Muscle layer of duodenum (tissue), 2 donors: ENCODE measurements at regions not wholly inside any gene's neighbourhood (a gene's known extent, or its start where the extent isn't known, plus 50 kb on each side); places are given as distances from the start of the nearest gene placed in this dataset.

Experiments
- H3K27ac ChIP-seq: one replicate; pipeline ENCODE4 v1.7.0; 2013; ENCODE audit warnings: mild to moderate bottlenecking, low read length
- H3K27me3 ChIP-seq: one replicate; pipeline ENCODE4 v1.7.0; 2013; ENCODE audit warnings: low read depth, mild to moderate bottlenecking, control low read depth, low read length
- H3K36me3 ChIP-seq, 2 donors: one replicate each; pipeline ENCODE4 v1.7.0; 2013; ENCODE audit warnings: low read length in 2 of 2, control low read depth in 1 of 2, mild to moderate bottlenecking in 1 of 2; ENCODE audit not compliant: insufficient read depth in 2 of 2, control insufficient read depth in 1 of 2
- H3K4me1 ChIP-seq, 2 donors: one replicate each; pipeline ENCODE4 v1.7.0; 2013; ENCODE audit warnings: low read length in 2 of 2, mild to moderate bottlenecking in 2 of 2, control low read depth in 1 of 2, moderate library complexity in 1 of 2; ENCODE audit not compliant: insufficient read depth in 2 of 2, control insufficient read depth in 1 of 2
- H3K4me3 ChIP-seq, 2 donors: one replicate each; pipeline ENCODE4 v1.7.0; 2013; ENCODE audit warnings: low read length in 2 of 2, low read depth in 1 of 2, mild to moderate bottlenecking in 1 of 2
- H3K9me3 ChIP-seq, 2 donors: one replicate each; pipeline ENCODE4 v1.7.0; 2013; ENCODE audit warnings: low read length in 2 of 2, control low read depth in 1 of 2, mild to moderate bottlenecking in 1 of 2; ENCODE audit not compliant: control insufficient read depth in 1 of 2
- donor health status: healthy.

DNA sequence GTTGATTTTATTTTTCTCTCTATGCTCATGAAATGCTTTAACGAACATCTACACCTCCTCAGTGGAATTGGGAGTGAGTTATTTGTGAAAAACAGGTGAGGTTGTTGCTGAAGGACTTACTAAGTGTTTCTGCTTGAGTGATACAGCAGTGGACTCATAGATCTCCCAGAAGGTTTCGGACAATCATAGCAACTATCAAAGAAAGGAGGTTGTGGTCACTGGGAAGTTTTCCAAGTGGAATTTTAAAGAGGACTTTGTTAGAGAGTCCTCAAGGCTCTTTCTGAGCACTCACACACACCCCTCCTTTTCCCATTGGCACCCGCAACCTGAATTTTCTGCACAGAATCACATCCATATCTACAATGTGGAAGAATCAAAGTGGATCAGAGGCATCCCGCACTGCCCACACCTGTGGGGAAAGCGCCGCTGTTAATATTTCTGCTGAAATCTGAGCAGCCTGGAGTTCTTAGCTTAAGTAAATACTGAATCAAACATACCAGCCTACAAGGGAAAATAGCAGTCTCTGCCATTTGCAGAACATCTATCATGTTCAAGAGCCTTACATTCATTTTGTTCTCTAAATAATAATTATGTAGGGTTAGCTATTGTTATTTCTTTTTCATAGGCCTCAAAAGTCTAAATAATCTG lies 719.4 kb downstream of the DIAPH3 start:
- Histone ChIP-seq H3K4me1 (no peaks in the 10 kb centered on the region), H3K27ac (no peak overlapping the region), H3K36me3 (no peaks in the 10 kb centered on the region), H3K4me3 (no peak overlapping the region), H3K9me3 (no peaks in the 10 kb centered on the region), H3K27me3 (no peaks in the 10 kb centered on the region)

GRCh38 chr13:59445812-59446211 lies 717.9 kb downstream of the DIAPH3 start:
- Histone ChIP-seq H3K36me3 (no peaks in the 10 kb centered on the region), H3K4me3 (no peak overlapping the region), H3K4me1 (no peaks in the 10 kb centered on the region), H3K9me3 (no peaks in the 10 kb centered on the region), H3K27me3 (no peaks in the 10 kb centered on the region), H3K27ac (no peak overlapping the region)

DNA sequence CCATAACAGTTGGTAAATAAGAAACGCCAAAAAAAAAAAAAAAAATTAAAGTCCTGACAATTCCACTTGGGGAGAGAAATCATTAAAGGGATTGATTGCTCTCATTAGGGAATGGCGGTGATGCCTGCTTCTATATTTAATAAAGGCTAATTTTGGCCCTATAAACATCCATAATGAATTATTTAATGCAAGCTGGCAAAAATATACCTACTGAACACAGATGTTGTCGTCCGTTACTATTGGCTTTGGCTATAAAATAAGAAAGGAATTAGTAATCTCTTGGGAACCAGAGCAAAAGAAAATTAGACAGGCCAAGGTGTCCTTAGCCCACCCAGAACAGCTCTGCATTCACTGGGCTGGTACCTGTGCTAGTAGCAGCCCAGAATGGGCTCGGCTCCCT lies 717.3 kb downstream of the DIAPH3 start:
- no peaks in the 10 kb centered on the region for H3K36me3 ChIP-seq
- H3K27me3 ChIP-seq: no peaks in the 10 kb centered on the region
- H3K4me1 ChIP-seq: no peaks in the 10 kb centered on the region
- H3K4me3 ChIP-seq: no peak overlapping the region
- H3K9me3 ChIP-seq: no peaks in the 10 kb centered on the region
- H3K27ac ChIP-seq: no peak overlapping the region

DNA sequence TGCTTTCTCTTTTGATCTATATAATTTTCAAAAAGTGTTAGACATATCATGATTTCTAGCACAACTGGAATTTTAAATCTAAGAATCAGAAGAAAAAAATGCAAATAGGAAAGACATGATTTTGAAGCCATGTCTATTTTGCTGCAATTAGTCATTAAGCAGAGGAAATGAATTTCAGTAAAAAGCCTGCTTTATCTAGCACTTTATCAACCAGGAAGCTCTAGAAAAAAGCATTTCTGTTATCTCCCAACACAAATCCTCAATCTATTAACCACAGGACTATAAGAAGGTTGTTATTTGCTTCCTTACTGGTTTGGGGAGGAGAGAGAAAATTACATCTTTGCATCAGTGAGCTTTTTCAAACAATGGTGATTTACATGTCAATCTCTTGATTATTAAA lies 716.7 kb downstream of the DIAPH3 start:
- H3K36me3 ChIP-seq: no peaks in the 10 kb centered on the region
- no peak overlapping the region for H3K4me3 ChIP-seq
- no peaks in the 10 kb centered on the region for H3K9me3 ChIP-seq
- H3K4me1 ChIP-seq: no peaks in the 10 kb centered on the region
- H3K27ac ChIP-seq: no peak overlapping the region
- H3K27me3 ChIP-seq: no peaks in the 10 kb centered on the region

GRCh38 chr13:59447846-59448620 lies 715.7 kb downstream of the DIAPH3 start:
- Histone ChIP-seq H3K27ac (no peak overlapping the region), H3K4me3 (no peak overlapping the region), H3K36me3 (no peaks in the 10 kb centered on the region), H3K4me1 (no peaks in the 10 kb centered on the region), H3K9me3 (no peaks in the 10 kb centered on the region), H3K27me3 (no peaks in the 10 kb centered on the region)

- Histone ChIP-seq H3K27ac (no peak overlapping the region), H3K4me1 (no peaks in the 10 kb centered on the region), H3K9me3 (no peaks in the 10 kb centered on the region), H3K36me3 (no peaks in the 10 kb centered on the region), H3K4me3 (no peak overlapping the region), H3K27me3 (no peaks in the 10 kb centered on the region)
Observed at GRCh38 chr13:59449750-59450149, 714.0 kb downstream of the DIAPH3 start.

DNA sequence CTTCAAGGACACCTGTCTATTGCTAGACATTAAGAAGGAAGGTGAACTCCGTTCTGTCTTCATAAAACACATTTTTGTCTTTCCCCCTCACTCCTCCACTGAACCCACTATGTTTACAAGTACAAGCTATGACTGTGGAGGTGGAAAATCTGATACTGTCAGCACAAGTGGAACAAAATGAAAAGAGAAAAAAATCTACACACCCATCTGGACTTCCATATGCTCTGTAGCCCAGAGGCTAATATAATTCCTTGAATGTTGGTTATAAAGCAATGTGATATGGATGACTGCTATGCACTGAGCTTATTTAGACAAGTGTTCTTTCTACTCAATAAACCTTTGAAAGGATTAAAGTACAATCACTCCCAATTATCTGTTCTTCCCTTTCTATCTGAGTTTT lies 713.5 kb downstream of the DIAPH3 start:
- no peaks in the 10 kb centered on the region for H3K9me3 ChIP-seq
- H3K27me3 ChIP-seq: no peaks in the 10 kb centered on the region
- H3K4me3 ChIP-seq: no peak overlapping the region
- no peaks in the 10 kb centered on the region for H3K36me3 ChIP-seq
- H3K4me1 ChIP-seq: no peaks in the 10 kb centered on the region
- H3K27ac ChIP-seq: no peak overlapping the region

- Histone ChIP-seq H3K4me3 (no peak overlapping the region), H3K27ac (no peak overlapping the region), H3K27me3 (no peaks in the 10 kb centered on the region), H3K4me1 (no peaks in the 10 kb centered on the region), H3K9me3 (no peaks in the 10 kb centered on the region), H3K36me3 (no peaks in the 10 kb centered on the region)
Observed at GRCh38 chr13:59451236-59451635, 712.5 kb downstream of the DIAPH3 start.

- H3K9me3 ChIP-seq: no peaks in the 10 kb centered on the region
- H3K27ac ChIP-seq: no peak overlapping the region
- no peaks in the 10 kb centered on the region for H3K36me3 ChIP-seq
- no peaks in the 10 kb centered on the region for H3K4me1 ChIP-seq
- no peaks in the 10 kb centered on the region for H3K27me3 ChIP-seq
- H3K4me3 ChIP-seq: no peak overlapping the region
Observed at GRCh38 chr13:59452189-59452890, 711.4 kb downstream of the DIAPH3 start.

DNA sequence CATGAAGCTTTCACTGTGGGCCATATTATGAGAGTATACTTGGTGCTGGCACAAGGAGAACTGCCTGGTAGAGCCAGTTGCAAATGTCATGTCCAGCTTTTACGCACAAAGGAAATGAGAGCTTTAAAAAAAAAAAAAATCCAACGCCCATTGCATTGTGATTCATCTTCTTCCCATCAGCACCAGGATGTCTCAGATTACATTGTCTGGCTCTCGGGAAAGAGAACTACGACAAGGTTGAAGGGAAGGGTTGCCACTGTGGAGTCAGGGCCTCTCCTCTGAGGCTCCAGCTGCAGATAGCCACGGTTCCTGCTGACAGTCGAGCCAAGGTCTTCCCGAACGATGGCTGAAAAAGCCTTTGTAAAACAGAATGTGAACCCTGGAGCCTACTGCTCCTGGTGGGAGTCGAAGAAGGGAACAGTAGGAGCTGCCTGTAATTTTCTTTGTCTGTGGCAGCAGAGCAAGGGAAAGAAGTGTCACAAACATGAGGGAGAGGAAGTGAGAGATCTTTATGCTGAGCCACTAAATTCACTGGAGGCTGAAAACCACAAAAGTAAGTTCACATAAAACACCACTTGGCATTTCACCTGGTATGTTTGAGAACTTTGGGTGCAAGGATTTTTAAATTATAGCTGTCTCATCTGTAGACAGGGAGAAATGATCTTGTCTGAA lies 704.7 kb downstream of the DIAPH3 start:
- Histone ChIP-seq H3K27ac (no peak overlapping the region), H3K36me3 (no peaks in the 10 kb centered on the region), H3K9me3 (no peaks in the 10 kb centered on the region), H3K27me3 (no peaks in the 10 kb centered on the region), H3K4me3 (no peak overlapping the region), H3K4me1 (no peaks in the 10 kb centered on the region)

DNA sequence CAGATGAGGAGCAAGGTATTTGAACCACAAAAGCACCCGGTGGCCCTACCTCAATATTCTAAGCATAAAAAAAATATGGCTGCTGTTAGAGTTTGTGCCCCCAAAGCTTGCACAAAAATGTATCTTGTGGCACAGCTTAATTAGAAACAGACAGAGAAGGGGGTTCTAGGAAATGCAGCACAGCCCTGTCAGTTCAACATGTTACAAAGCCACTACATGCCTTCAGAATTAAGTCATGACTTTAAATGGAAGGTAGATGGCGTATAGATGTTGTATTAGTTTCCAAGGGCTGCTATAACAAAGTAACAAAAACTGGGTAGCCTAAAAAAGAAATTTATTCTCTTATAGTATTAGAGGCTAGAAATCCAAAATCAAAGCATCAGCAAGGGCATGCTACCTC lies 703.8 kb downstream of the DIAPH3 start:
- Histone ChIP-seq H3K4me3 (no peak overlapping the region), H3K27ac (no peak overlapping the region), H3K36me3 (no peaks in the 10 kb centered on the region), H3K27me3 (no peaks in the 10 kb centered on the region), H3K9me3 (no peaks in the 10 kb centered on the region), H3K4me1 (no peaks in the 10 kb centered on the region)
